Pons (tissue), 1 donor: ENCODE measurements at regions not wholly inside any gene's neighbourhood (a gene's known extent, or its start where the extent isn't known, plus 50 kb on each side); places are given as distances from the start of the nearest gene placed in this dataset.

Experiments used
- DNase-seq: peaks from one replicate; pipeline ENCODE4 v3.0.0-alpha.2; 2016; ENCODE audit warnings: low spot score

GRCh38 chr2:220434385-220434784 lies 807.0 kb downstream of the SLC4A3 start:
- no peak for DNase-seq

- no peak for DNase-seq
Observed at GRCh38 chr2:220437938-220438337, 810.5 kb downstream of the SLC4A3 start.

GRCh38 chr2:220440731-220441130 lies 813.3 kb downstream of the SLC4A3 start:
- DNase-seq, result no peak

- DNase-seq, result no peak
Observed at GRCh38 chr2:220441404-220441803, 814.0 kb downstream of the SLC4A3 start.

- no peak for DNase-seq
Observed at GRCh38 chr2:220442012-220442411, 814.6 kb downstream of the SLC4A3 start.

GRCh38 chr2:220445429-220446105 lies 818.1 kb downstream of the SLC4A3 start:
- DNase-seq, result no peak

- no peak for DNase-seq
Observed at GRCh38 chr2:220446106-220446712, 818.8 kb downstream of the SLC4A3 start.

- no peak for DNase-seq
Observed at GRCh38 chr2:220450846-220451245, 823.4 kb downstream of the SLC4A3 start.

GRCh38 chr2:220451438-220451837 lies 824.0 kb downstream of the SLC4A3 start:
- DNase-seq, result no peak

- DNase-seq, result no peak
Observed at GRCh38 chr2:220452561-220452960, 825.1 kb downstream of the SLC4A3 start.

- no peak for DNase-seq
Observed at GRCh38 chr2:220455351-220455990, 828.0 kb downstream of the SLC4A3 start.

- no peak for DNase-seq
Observed at GRCh38 chr2:220458051-220458450, 830.6 kb downstream of the SLC4A3 start.

- DNase-seq, result no peak
Observed at GRCh38 chr2:220460257-220460985, 833.0 kb downstream of the SLC4A3 start.

GRCh38 chr2:220463876-220464275 lies 836.4 kb downstream of the SLC4A3 start:
- DNase-seq, result no peak

GRCh38 chr2:220465700-220466099 lies 838.3 kb downstream of the SLC4A3 start:
- no peak for DNase-seq

- DNase-seq, result no peak
Observed at GRCh38 chr2:220466251-220466691, 838.8 kb downstream of the SLC4A3 start.

- no peak for DNase-seq
Observed at GRCh38 chr2:220469201-220469600, 841.8 kb downstream of the SLC4A3 start.

GRCh38 chr2:220473611-220474010 lies 846.2 kb downstream of the SLC4A3 start:
- no peak for DNase-seq

- no peak for DNase-seq
Observed at GRCh38 chr2:220476877-220477276, 849.4 kb downstream of the SLC4A3 start.

- no peak for DNase-seq
Observed at GRCh38 chr2:220478305-220479058, 851.1 kb downstream of the SLC4A3 start.

- DNase-seq, result no peak
Observed at GRCh38 chr2:220482716-220483115, 855.3 kb downstream of the SLC4A3 start.

GRCh38 chr2:220489121-220489520 lies 861.7 kb downstream of the SLC4A3 start:
- DNase-seq, result no peak
